ENCODE measurements at regions not wholly inside any gene's neighbourhood (a gene's known extent, or its start where the extent isn't known, plus 50 kb on each side); places are given as distances from the start of the nearest gene placed in this dataset.

GRCh38 chr7:156402255-156402654 is 238.3 kb upstream of the RNF32 start:
- DNase-seq (ENCODE audit: low read depth), result no peak
- TF ChIP-seq CTCF (IDR thresholded peaks at IDR 0.05; ENCODE audit: insufficient read depth, low read depth, low read length), result no peak

GRCh38 chr7:156401617-156402016 is 239.0 kb upstream of the RNF32 start:
- DNase-seq (ENCODE audit: low read depth), result no peak
- H3K4me3 ChIP-seq (ENCODE audit: low read depth, low read length), result no peak overlapping the region
- TF ChIP-seq CTCF (IDR thresholded peaks at IDR 0.05; ENCODE audit: insufficient read depth, low read depth, low read length), result no peak

More at GRCh38 chr7:156402255-156402654, 238.3 kb upstream of the RNF32 start:
- H3K4me3 ChIP-seq (ENCODE audit: low read depth, low read length), result no peak overlapping the region

- TF ChIP-seq CTCF (IDR thresholded peaks at IDR 0.05; ENCODE audit: insufficient read depth, low read depth, low read length), result no peak
- no peak for DNase-seq (ENCODE audit: low read depth)
- H3K4me3 ChIP-seq (ENCODE audit: low read depth, low read length), result no peak overlapping the region
Measured at GRCh38 chr7:156400046-156400445, 240.5 kb upstream of the RNF32 start.

- no peak for TF ChIP-seq CTCF (IDR thresholded peaks at IDR 0.05; ENCODE audit: insufficient read depth, low read depth, low read length)
- DNase-seq (ENCODE audit: low read depth), result no peak
- H3K4me3 ChIP-seq (ENCODE audit: low read depth, low read length), result no peak overlapping the region
Measured at GRCh38 chr7:156397249-156397648, 243.3 kb upstream of the RNF32 start.

- TF ChIP-seq CTCF (IDR thresholded peaks at IDR 0.05; ENCODE audit: insufficient read depth, low read depth, low read length), result no peak
- no peak overlapping the region for H3K4me3 ChIP-seq (ENCODE audit: low read depth, low read length)
Measured at GRCh38 chr7:156389116-156389692, 251.4 kb upstream of the RNF32 start.

GRCh38 chr7:156386097-156386496 is 254.5 kb upstream of the RNF32 start:
- no peak for TF ChIP-seq CTCF (IDR thresholded peaks at IDR 0.05; ENCODE audit: insufficient read depth, low read depth, low read length)
- H3K4me3 ChIP-seq (ENCODE audit: low read depth, low read length), result no peak overlapping the region
- no peak for DNase-seq (ENCODE audit: low read depth)

More at GRCh38 chr7:156389116-156389692, 251.4 kb upstream of the RNF32 start:
- DNase-seq (ENCODE audit: low read depth), result no peak

GRCh38 chr7:156384706-156385105 is 255.9 kb upstream of the RNF32 start:
- H3K4me3 ChIP-seq (ENCODE audit: low read depth, low read length), result no peak overlapping the region
- TF ChIP-seq CTCF (IDR thresholded peaks at IDR 0.05; ENCODE audit: insufficient read depth, low read depth, low read length), result no peak
- no peak for DNase-seq (ENCODE audit: low read depth)
